GM20000 (cell line): ENCODE measurements at regions not wholly inside any gene's neighbourhood (a gene's known extent, or its start where the extent isn't known, plus 50 kb on each side); places are given as distances from the start of the nearest gene placed in this dataset.
"Not testable (repeated sequence)": the region's sequence is repeated elsewhere in the genome, so short reads cannot be mapped to it uniquely, and the experiment has no call there.

Experiments
- DNase-seq: peaks from one replicate; pipeline ENCODE4 v3.0.0; 2012; ENCODE audit warnings: low spot score
- CTCF ChIP-seq: IDR thresholded peaks from 2 replicates; pipeline ENCODE4 v1.5.1; 2012; ENCODE audit warnings: mild to moderate bottlenecking, control low read depth; ENCODE audit errors: extremely low read depth, missing control alignments

- TF ChIP-seq CTCF, result no peak
- DNase-seq, result no peak
Observed at GRCh38 chr5:101288633-101289032, 385.6 kb upstream of the ST8SIA4 start.

- no peak for TF ChIP-seq CTCF
- no peak for DNase-seq
Observed at GRCh38 chr5:101284736-101285375, 381.8 kb upstream of the ST8SIA4 start.

GRCh38 chr5:101283938-101284337 is 380.9 kb upstream of the ST8SIA4 start:
- DNase-seq, result not testable (repeated sequence)

GRCh38 chr5:101278917-101279316 is 375.8 kb upstream of the ST8SIA4 start:
- no peak for DNase-seq
- no peak for TF ChIP-seq CTCF

GRCh38 chr5:101278011-101278687 is 375.1 kb upstream of the ST8SIA4 start:
- TF ChIP-seq CTCF, result no peak
- no peak for DNase-seq

- DNase-seq, result no peak
- TF ChIP-seq CTCF, result no peak
Observed at GRCh38 chr5:101271945-101272344, 368.9 kb upstream of the ST8SIA4 start.

- no peak for DNase-seq
- TF ChIP-seq CTCF, result no peak
Observed at GRCh38 chr5:101271416-101271815, 368.3 kb upstream of the ST8SIA4 start.

- TF ChIP-seq CTCF, result no peak
- DNase-seq, result no peak
Observed at GRCh38 chr5:101260857-101261256, 357.8 kb upstream of the ST8SIA4 start.
